ENCODE measurements at regions not wholly inside any gene's neighbourhood (a gene's known extent, or its start where the extent isn't known, plus 50 kb on each side); places are given as distances from the start of the nearest gene placed in this dataset.
"Not testable (repeated sequence)": the region's sequence is repeated elsewhere in the genome, so short reads cannot be mapped to it uniquely, and the experiment has no call there.

- in situ Hi-C loops (cut with MboI) (no loop called here), intact Hi-C loops (cut with micrococcal nuclease; ENCODE audit: unreplicated experiment) (no loop called here)
- Histone ChIP-seq H3K4me1 (ENCODE audit: control insufficient read depth, insufficient read depth, low read length) (no peaks in the 10 kb centered on the region), H3K9me3 (replicated peaks; ENCODE audit: control insufficient read depth, insufficient read depth, low read length) (no peaks in the 10 kb centered on the region), H3K27me3 (replicated peaks in 1 of 2; ENCODE audit: control insufficient read depth in 2 of 2, insufficient read depth in 2 of 2, low read length in 1 of 2) (no peaks in the 10 kb centered on the region), H3K36me3 (ENCODE audit: control insufficient read depth in 2 of 2, insufficient read depth in 2 of 2, low read length in 1 of 2) (no peaks in the 10 kb centered on the region), H3K27ac (ENCODE audit: control insufficient read depth, insufficient read depth) (no peak overlapping the region), H3K4me2 (ENCODE audit: control insufficient read depth, insufficient read depth) (no peak overlapping the region), H4K20me1 (ENCODE audit: control insufficient read depth, insufficient read depth) (no peaks in the 10 kb centered on the region), H3K79me2 (ENCODE audit: control insufficient read depth, insufficient read depth, low read length) (no peaks in the 10 kb centered on the region), H3K4me3 (no peak overlapping the region), H2AFZ (ENCODE audit: control insufficient read depth, low read depth, low read length) (no peak overlapping the region), H3K9ac (ENCODE audit: control insufficient read depth, insufficient read depth, low read length) (no peak overlapping the region)
- no peak for ATAC-seq
- TF ChIP-seq RBBP5 (conservative IDR thresholded peaks at IDR 0.05), result no peak
- no peak for TF ChIP-seq NKRF (conservative IDR thresholded peaks at IDR 0.05)
- TF ChIP-seq FOS (IDR thresholded peaks at IDR 0.05; ENCODE audit: borderline replicate concordance, extremely low read depth, insufficient read length), result no peak
- TF ChIP-seq PKNOX1 (IDR thresholded peaks at IDR 0.05), result no peak
- TF ChIP-seq CEBPZ (IDR thresholded peaks at IDR 0.05; ENCODE audit: low read depth, low read length), result no peak
- no peak for TF ChIP-seq NBN (IDR thresholded peaks at IDR 0.05)
- TF ChIP-seq YBX1 (IDR thresholded peaks at IDR 0.05), result no peak
- no peak for TF ChIP-seq IRF4 (IDR thresholded peaks at IDR 0.05; ENCODE audit: low read depth, low read length)
- no peak for TF ChIP-seq ZNF687 (IDR thresholded peaks at IDR 0.05)
- ChIA-PET POLR2A (no interaction called here), CTCF (no interaction called here), RAD21 (ENCODE audit: unreplicated experiment) (no interaction called here), SMC1A (ENCODE audit: uncharacterized antibody, unreplicated experiment) (no interaction called here)
- no TSS peak for BruUV-seq (replicated peaks)
- 2% methylated on average over 2 of the region's 2 CpGs for WGBS (ENCODE audit: insufficient coverage, insufficient replicate concordance, low lambda C conversion rate, missing lambda C conversion rate)
- no peak for FAIRE-seq
- no peak for DNase-seq (ENCODE audit: low read depth, low spot score)
Measured at GRCh38 chr5:8730194-8730593, 815.7 kb downstream of the SEMA5A start.

- H3K4me3 ChIP-seq; H3K79me2 ChIP-seq (ENCODE audit: control insufficient read depth, insufficient read depth, low read length); H3K27ac ChIP-seq (ENCODE audit: control insufficient read depth, insufficient read depth); CTCF ChIA-PET; H3K9me3 ChIP-seq (replicated peaks; ENCODE audit: control insufficient read depth, insufficient read depth, low read length); H2AFZ ChIP-seq (ENCODE audit: control insufficient read depth, low read depth, low read length); FAIRE-seq; in situ Hi-C loops (cut with MboI); H3K36me3 ChIP-seq (ENCODE audit: control insufficient read depth in 2 of 2, insufficient read depth in 2 of 2, low read length in 1 of 2); BruUV-seq (replicated peaks); RAD21 ChIA-PET (ENCODE audit: unreplicated experiment); H3K4me2 ChIP-seq (ENCODE audit: control insufficient read depth, insufficient read depth); ATAC-seq; DNase-seq (ENCODE audit: low read depth, low spot score); H4K20me1 ChIP-seq (ENCODE audit: control insufficient read depth, insufficient read depth); H3K4me1 ChIP-seq (ENCODE audit: control insufficient read depth, insufficient read depth, low read length); H3K9ac ChIP-seq (ENCODE audit: control insufficient read depth, insufficient read depth, low read length); H3K27me3 ChIP-seq (replicated peaks in 1 of 2; ENCODE audit: control insufficient read depth in 2 of 2, insufficient read depth in 2 of 2, low read length in 1 of 2); SMC1A ChIA-PET (ENCODE audit: uncharacterized antibody, unreplicated experiment); POLR2A ChIA-PET; intact Hi-C loops (cut with micrococcal nuclease; ENCODE audit: unreplicated experiment): not testable (repeated sequence)
- 47% methylated on average over 5 of the region's 7 CpGs for WGBS (ENCODE audit: insufficient coverage, insufficient replicate concordance, low lambda C conversion rate, missing lambda C conversion rate)
Measured at GRCh38 chr5:8731110-8731509, 814.8 kb downstream of the SEMA5A start.

Measured in GM12878 (cell line).